Thoracic aorta (tissue), 2 donors: ENCODE measurements at regions not wholly inside any gene's neighbourhood (a gene's known extent, or its start where the extent isn't known, plus 50 kb on each side); places are given as distances from the start of the nearest gene placed in this dataset.

Experiments used
- ATAC-seq: fragments of 150-250 bp; one replicate; pipeline ENCODE4 v1.8.0; 2017; ENCODE audit warnings: low read depth; ENCODE audit not compliant: insufficient number of reproducible peaks, low FRiP score
- DNase-seq: peaks from one replicate; pipeline ENCODE4 v3.0.0-alpha.2; 2020; ENCODE audit warnings: low spot score
- H3K27ac ChIP-seq, 2 donors: fragments of 200-600 bp; sonication (generic); 1 replicate in 1 of 2; 2 replicates in 1 of 2; pipeline ENCODE4 v1.5.1; 2016; ENCODE audit warnings: mild to moderate bottlenecking in 2 of 2, moderate library complexity in 2 of 2
- H3K27me3 ChIP-seq: fragments of 200-600 bp; sonication (generic); replicated peaks from 2 replicates; pipeline ENCODE4 v1.6.0; 2016; ENCODE audit warnings: mild to moderate bottlenecking; ENCODE audit not compliant: insufficient read depth
- H3K36me3 ChIP-seq: fragments of 200-600 bp; sonication (generic); one replicate; pipeline ENCODE4 v1.5.1; 2016
- H3K4me1 ChIP-seq, 2 donors: fragments of 200-600 bp; sonication (generic); 1 replicate in 1 of 2; 2 replicates in 1 of 2; pipeline versions ENCODE4 v1.5.1 to v1.6.0; 2016; ENCODE audit warnings: low read depth in 2 of 2, mild to moderate bottlenecking in 1 of 2; ENCODE audit not compliant: control insufficient read depth in 1 of 2
- H3K4me3 ChIP-seq: fragments of 200-600 bp; sonication (generic); 2 replicates; pipeline ENCODE4 v1.5.1; 2016; ENCODE audit warnings: mild to moderate bottlenecking
- H3K9me3 ChIP-seq: fragments of 200-600 bp; sonication (generic); 2 replicates; pipeline ENCODE4 v1.5.1; 2016
- TF ChIP-seq, protein P1 (sequence below): fragments of 200-600 bp; sonication (generic); IDR thresholded peaks from one replicate; pipeline ENCODE4 v1.5.1; 2019; ENCODE audit warnings: antibody characterized with exemption

- Histone ChIP-seq H3K4me1 (no peaks in the 10 kb centered on the region), H3K27ac (no peak overlapping the region), H3K9me3 (peaks cover 41% of the 10 kb centered on the region), H3K27me3 (no peaks in the 10 kb centered on the region), H3K36me3 (peaks cover 73% of the 10 kb centered on the region), H3K4me3 (no peak overlapping the region)
- DNase-seq (no peak), ATAC-seq (no peak)
- TF ChIP-seq, protein P1, sequence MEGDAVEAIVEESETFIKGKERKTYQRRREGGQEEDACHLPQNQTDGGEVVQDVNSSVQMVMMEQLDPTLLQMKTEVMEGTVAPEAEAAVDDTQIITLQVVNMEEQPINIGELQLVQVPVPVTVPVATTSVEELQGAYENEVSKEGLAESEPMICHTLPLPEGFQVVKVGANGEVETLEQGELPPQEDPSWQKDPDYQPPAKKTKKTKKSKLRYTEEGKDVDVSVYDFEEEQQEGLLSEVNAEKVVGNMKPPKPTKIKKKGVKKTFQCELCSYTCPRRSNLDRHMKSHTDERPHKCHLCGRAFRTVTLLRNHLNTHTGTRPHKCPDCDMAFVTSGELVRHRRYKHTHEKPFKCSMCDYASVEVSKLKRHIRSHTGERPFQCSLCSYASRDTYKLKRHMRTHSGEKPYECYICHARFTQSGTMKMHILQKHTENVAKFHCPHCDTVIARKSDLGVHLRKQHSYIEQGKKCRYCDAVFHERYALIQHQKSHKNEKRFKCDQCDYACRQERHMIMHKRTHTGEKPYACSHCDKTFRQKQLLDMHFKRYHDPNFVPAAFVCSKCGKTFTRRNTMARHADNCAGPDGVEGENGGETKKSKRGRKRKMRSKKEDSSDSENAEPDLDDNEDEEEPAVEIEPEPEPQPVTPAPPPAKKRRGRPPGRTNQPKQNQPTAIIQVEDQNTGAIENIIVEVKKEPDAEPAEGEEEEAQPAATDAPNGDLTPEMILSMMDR: no peak
These were observed 134.8 kb downstream of the SNRPN start for GRCh38 chr15:25089577-25089976.

GRCh38 chr15:25090073-25090733 lies 135.4 kb downstream of the SNRPN start:
- H3K4me1 ChIP-seq: no peaks in the 10 kb centered on the region
- peaks cover 37% of the 10 kb centered on the region for H3K9me3 ChIP-seq
- H3K36me3 ChIP-seq: peaks cover 73% of the 10 kb centered on the region
- H3K4me3 ChIP-seq: no peak overlapping the region
- TF ChIP-seq, protein P1: no peak
- no peak overlapping the region for H3K27ac ChIP-seq
- H3K27me3 ChIP-seq: no peaks in the 10 kb centered on the region
- no peak for DNase-seq
- ATAC-seq: no peak

DNA sequence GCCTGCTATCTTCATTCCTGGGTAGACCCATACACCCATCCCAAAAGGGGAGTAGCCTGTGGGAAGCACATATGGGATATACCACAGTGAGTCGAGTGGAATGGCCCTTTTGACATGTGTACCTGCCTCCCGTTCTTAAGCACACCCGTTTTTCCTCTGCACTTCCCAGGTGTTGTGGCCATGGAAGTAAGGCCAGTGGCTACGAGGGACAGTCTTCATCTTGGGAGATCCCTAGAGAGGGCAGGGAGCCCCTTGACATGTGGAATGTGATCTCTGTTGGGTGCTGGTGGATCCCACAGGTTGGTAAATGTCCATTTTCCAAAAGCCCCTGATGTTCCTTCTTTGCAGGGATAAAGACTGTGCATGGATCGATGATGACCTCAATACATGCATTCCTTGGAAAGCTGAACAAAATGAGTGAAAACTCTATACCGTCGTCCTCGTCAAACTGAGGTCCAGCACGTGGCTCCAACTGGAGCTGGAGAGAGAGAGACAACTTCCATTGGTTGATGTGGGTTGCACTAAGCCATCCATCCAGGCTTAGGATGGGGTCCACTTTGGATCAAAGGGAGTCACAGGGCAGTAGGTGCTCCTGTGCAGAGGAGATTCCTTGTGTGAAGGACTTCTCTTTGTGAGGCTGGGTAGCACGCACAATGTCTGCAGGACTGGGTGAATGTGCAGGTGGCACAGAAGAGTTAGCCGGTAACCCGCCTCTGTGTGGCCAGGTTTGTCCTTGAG lies 136.8 kb downstream of the SNRPN start:
- Histone ChIP-seq H3K4me1 (no peaks in the 10 kb centered on the region), H3K27me3 (no peaks in the 10 kb centered on the region), H3K27ac (no peak overlapping the region), H3K4me3 (no peak overlapping the region), H3K36me3 (peaks cover 62% of the 10 kb centered on the region), H3K9me3 (peaks cover 29% of the 10 kb centered on the region)
- DNase-seq (no peak), ATAC-seq (no peak)
- TF ChIP-seq, protein P1: no peak

DNA sequence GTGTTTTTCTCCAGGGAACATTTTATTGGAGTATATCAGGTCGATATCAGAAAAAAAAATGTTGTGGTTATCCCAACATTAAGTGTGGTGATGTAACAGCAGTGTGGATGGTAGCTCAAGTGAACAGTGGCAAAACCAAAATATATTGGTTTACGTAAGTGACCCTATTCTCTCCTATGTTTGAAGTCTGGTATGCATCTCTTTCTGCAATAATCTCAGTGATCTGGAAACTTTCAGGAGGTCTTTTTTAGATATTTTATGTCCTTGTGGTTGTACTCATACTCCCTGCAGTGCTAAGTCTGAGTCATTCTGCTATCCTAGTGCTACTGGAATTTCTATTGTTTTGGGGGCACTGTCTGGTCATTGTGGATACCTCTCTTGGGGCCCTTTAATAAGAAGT lies 137.9 kb downstream of the SNRPN start:
- peaks cover 29% of the 10 kb centered on the region for H3K9me3 ChIP-seq
- H3K36me3 ChIP-seq: peaks cover 61% of the 10 kb centered on the region
- ATAC-seq (no peak), DNase-seq (no peak)
- H3K4me1 ChIP-seq: no peaks in the 10 kb centered on the region
- TF ChIP-seq, protein P1: no peak
- no peak overlapping the region for H3K27ac ChIP-seq
- no peak overlapping the region for H3K4me3 ChIP-seq
- H3K27me3 ChIP-seq: no peaks in the 10 kb centered on the region

- no peaks in the 10 kb centered on the region for H3K4me1 ChIP-seq
- no peaks in the 10 kb centered on the region for H3K27me3 ChIP-seq
- TF ChIP-seq, protein P1: no peak
- H3K36me3 ChIP-seq: peaks cover 58% of the 10 kb centered on the region
- DNase-seq (no peak), ATAC-seq (no peak)
- peaks cover 29% of the 10 kb centered on the region for H3K9me3 ChIP-seq
- no peak overlapping the region for H3K4me3 ChIP-seq
- no peak overlapping the region for H3K27ac ChIP-seq
These were observed 138.8 kb downstream of the SNRPN start for GRCh38 chr15:25093455-25094029.
